Astrocyte (in vitro differentiated cells and primary cell): ENCODE measurements at regions not wholly inside any gene's neighbourhood (a gene's known extent, or its start where the extent isn't known, plus 50 kb on each side); places are given as distances from the start of the nearest gene placed in this dataset.

Experiments used
- DNase-seq: peaks from one replicate; pipeline ENCODE4 v3.0.0-alpha.2; 2010; ENCODE audit warnings: low read depth
- FAIRE-seq: peaks from 2 replicates; lab custom pipeline; 2011; peaks lifted over from hg19 to GRCh38; lab: Jason Lieb, UNC
- H2AFZ ChIP-seq: 2 replicates; pipeline ENCODE4 v1.6.0; 2012; ENCODE audit warnings: low read depth, low read length, inconsistent platforms
- H3K27ac ChIP-seq: 2 replicates; pipeline ENCODE4 v1.5.1; 2011; ENCODE audit warnings: low read depth, low read length, inconsistent platforms
- H3K27me3 ChIP-seq: 2 replicates; pipeline ENCODE4 v1.6.0; 2011; ENCODE audit warnings: low read length, inconsistent platforms; ENCODE audit not compliant: insufficient read depth
- H3K36me3 ChIP-seq: 2 replicates; pipeline ENCODE4 v1.5.1; 2011; ENCODE audit warnings: low read length, inconsistent platforms; ENCODE audit not compliant: insufficient read depth
- H3K4me1 ChIP-seq: 2 replicates; pipeline ENCODE4 v1.5.1; 2011; ENCODE audit warnings: low read length, inconsistent platforms; ENCODE audit not compliant: insufficient read depth
- H3K4me2 ChIP-seq: 2 replicates; pipeline ENCODE4 v1.6.0; 2012; ENCODE audit warnings: low read length, inconsistent platforms
- H3K4me3 ChIP-seq: 2 replicates; pipeline ENCODE4 v1.5.1; 2011; ENCODE audit warnings: low read depth, mild to moderate bottlenecking, low read length, inconsistent platforms; ENCODE audit not compliant: insufficient read depth
- H3K79me2 ChIP-seq: 2 replicates; pipeline ENCODE4 v1.6.0; 2012; ENCODE audit warnings: mild to moderate bottlenecking, low read length, inconsistent platforms; ENCODE audit not compliant: insufficient read depth
- H3K9ac ChIP-seq: 2 replicates; pipeline ENCODE4 v1.6.0; 2012; ENCODE audit warnings: mild to moderate bottlenecking, low read length, inconsistent platforms
- H3K9me3 ChIP-seq: 2 replicates; pipeline ENCODE4 v1.5.1; 2012; ENCODE audit warnings: low read depth, mild to moderate bottlenecking, low read length, inconsistent platforms; ENCODE audit not compliant: insufficient read depth
- H4K20me1 ChIP-seq: 2 replicates; pipeline ENCODE4 v1.6.0; 2012; ENCODE audit warnings: low read length, inconsistent platforms; ENCODE audit not compliant: insufficient read depth
- H3K27ac Mint-ChIP-seq: one replicate; pipeline ENCODE4 v1.8.0; 2021; ENCODE audit warnings: mild to moderate bottlenecking, mixed read lengths; ENCODE audit not compliant: unreplicated experiment
- H3K27me3 Mint-ChIP-seq: one replicate; pipeline ENCODE4 v1.8.0; 2021; ENCODE audit warnings: low read depth, mixed read lengths; ENCODE audit not compliant: unreplicated experiment
- H3K36me3 Mint-ChIP-seq: one replicate; pipeline ENCODE4 v1.8.0; 2021; ENCODE audit warnings: low read depth, mixed read lengths; ENCODE audit not compliant: unreplicated experiment
- H3K4me1 Mint-ChIP-seq: one replicate; pipeline ENCODE4 v1.8.0; 2021; ENCODE audit warnings: low read depth, mixed read lengths; ENCODE audit not compliant: unreplicated experiment
- H3K4me3 Mint-ChIP-seq: one replicate; pipeline ENCODE4 v1.8.0; 2021; ENCODE audit warnings: mild to moderate bottlenecking, moderate library complexity, mixed read lengths; ENCODE audit not compliant: unreplicated experiment
- H3K9me3 Mint-ChIP-seq: one replicate; pipeline ENCODE4 v1.8.0; 2021; ENCODE audit warnings: mild to moderate bottlenecking, mixed read lengths; ENCODE audit not compliant: unreplicated experiment
- CTCF ChIP-seq: IDR thresholded peaks from 2 replicates; pipeline ENCODE4 v1.5.1; 2011; ENCODE audit warnings: low read depth, mild to moderate bottlenecking, inconsistent platforms, low read length, moderate library complexity; ENCODE audit not compliant: insufficient read depth
- EZH2 ChIP-seq: IDR thresholded peaks from 2 replicates; pipeline ENCODE4 v1.6.1; 2012; ENCODE audit warnings: mild to moderate bottlenecking, low read length, inconsistent platforms; ENCODE audit not compliant: insufficient read depth

- H3K36me3 Mint-ChIP-seq: peaks cover 2% of the 10 kb centered on the region
- no peaks in the 10 kb centered on the region for H3K4me1 ChIP-seq
- no peak overlapping the region for H2AFZ ChIP-seq
- H4K20me1 ChIP-seq: no peaks in the 10 kb centered on the region
- H3K4me3 Mint-ChIP-seq: no peak overlapping the region
- H3K9ac ChIP-seq: no peak overlapping the region
- H3K27me3 ChIP-seq: no peaks in the 10 kb centered on the region
- H3K9me3 ChIP-seq: no peaks in the 10 kb centered on the region
- peaks cover 3% of the 10 kb centered on the region for H3K4me1 Mint-ChIP-seq
- FAIRE-seq (no peak), DNase-seq (no peak)
- H3K79me2 ChIP-seq: no peaks in the 10 kb centered on the region
- TF ChIP-seq CTCF: no peak
- TF ChIP-seq EZH2: no peak
- peaks cover 20% of the 10 kb centered on the region for H3K27me3 Mint-ChIP-seq
- no peaks in the 10 kb centered on the region for H3K36me3 ChIP-seq
- H3K9me3 Mint-ChIP-seq: no peaks in the 10 kb centered on the region
- peak overlapping the region; percentile 43 for H3K4me3 ChIP-seq
- no peak overlapping the region for H3K27ac ChIP-seq
- H3K27ac Mint-ChIP-seq: no peak overlapping the region
- peak overlapping the region; percentile 84 for H3K4me2 ChIP-seq
Measured at GRCh38 chr5:61625137-61625561, 293.1 kb downstream of the ZSWIM6 start.

- Histone ChIP-seq H3K4me2 (peak overlapping the region; percentile 84), H4K20me1 (no peaks in the 10 kb centered on the region), H3K79me2 (no peaks in the 10 kb centered on the region), H2AFZ (peak overlapping the region; percentile 94), H3K9me3 (no peaks in the 10 kb centered on the region), H3K36me3 (no peaks in the 10 kb centered on the region), H3K27me3 (no peaks in the 10 kb centered on the region), H3K4me1 (no peaks in the 10 kb centered on the region), H3K4me3 (peak overlapping the region; percentile 43), H3K9ac (peak overlapping the region; percentile 65), H3K27ac (no peak overlapping the region)
- Mint-ChIP-seq H3K36me3 (peaks cover 2% of the 10 kb centered on the region), H3K4me3 (no peak overlapping the region), H3K27me3 (peaks cover 16% of the 10 kb centered on the region), H3K27ac (no peak overlapping the region), H3K4me1 (peaks cover 4% of the 10 kb centered on the region), H3K9me3 (no peaks in the 10 kb centered on the region)
- DNase-seq: peak; percentile 29
- no peak for FAIRE-seq
- TF ChIP-seq CTCF (no peak), EZH2 (no peak)
Measured at GRCh38 chr5:61625681-61626621, 293.9 kb downstream of the ZSWIM6 start.
